ENCODE measurements at regions not wholly inside any gene's neighbourhood (a gene's known extent, or its start where the extent isn't known, plus 50 kb on each side); places are given as distances from the start of the nearest gene placed in this dataset.

- TF ChIP-seq CTCF (conservative IDR thresholded peaks at IDR 0.05; ENCODE audit: low read depth, low read length) (no peak), MAZ (IDR thresholded peaks at IDR 0.05; ENCODE audit: borderline replicate concordance, low read depth, low read length) (no peak), FOS (IDR thresholded peaks at IDR 0.05; ENCODE audit: low read depth, low read length) (no peak), RCOR1 (IDR thresholded peaks at IDR 0.05; ENCODE audit: insufficient replicate concordance, low read length) (no peak), RAD21 (IDR thresholded peaks at IDR 0.05; ENCODE audit: low read length) (no peak), POLR2A (IDR thresholded peaks at IDR 0.05; ENCODE audit: low read depth, low read length) (no peak), MXI1 (IDR thresholded peaks at IDR 0.05; ENCODE audit: borderline replicate concordance, low read depth, low read length) (no peak), CEBPB (IDR thresholded peaks at IDR 0.05; ENCODE audit: low read depth, low read length) (no peak), SMC3 (IDR thresholded peaks at IDR 0.05; ENCODE audit: low read depth, low read length) (no peak), MAFK (IDR thresholded peaks at IDR 0.05; ENCODE audit: low read depth, low read length) (no peak)
Measured at GRCh38 chr2:223220658-223220925, 168.6 kb downstream of the KCNE4 start.

Measured in IMR-90 (cell line).